ENCODE measurements at regions not wholly inside any gene's neighbourhood (a gene's known extent, or its start where the extent isn't known, plus 50 kb on each side); places are given as distances from the start of the nearest gene placed in this dataset.

DNA sequence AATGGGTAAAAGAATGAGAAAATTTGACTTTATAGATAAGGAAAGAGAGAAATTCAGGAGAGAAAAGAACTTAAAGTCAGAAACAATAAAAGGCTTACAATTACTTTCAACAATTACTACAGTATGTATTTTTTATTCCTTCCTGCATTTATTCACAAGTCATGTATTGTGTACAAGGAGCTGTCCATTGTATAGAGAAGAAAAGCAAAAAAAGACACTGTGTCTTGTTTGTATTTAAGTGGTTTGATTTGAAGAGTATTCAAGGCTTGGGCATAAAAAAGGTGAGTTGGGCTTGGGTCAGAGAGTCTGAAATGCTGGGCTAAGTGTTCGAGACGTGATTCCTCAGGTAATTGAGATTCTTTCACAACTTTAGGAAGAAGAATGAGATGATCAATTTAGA, 394.2 kb upstream of the ROBO2 start:
- no peak for FAIRE-seq

- no peak for FAIRE-seq
Measured at GRCh38 chr3:76646921-76647562, 392.9 kb upstream of the ROBO2 start.

DNA sequence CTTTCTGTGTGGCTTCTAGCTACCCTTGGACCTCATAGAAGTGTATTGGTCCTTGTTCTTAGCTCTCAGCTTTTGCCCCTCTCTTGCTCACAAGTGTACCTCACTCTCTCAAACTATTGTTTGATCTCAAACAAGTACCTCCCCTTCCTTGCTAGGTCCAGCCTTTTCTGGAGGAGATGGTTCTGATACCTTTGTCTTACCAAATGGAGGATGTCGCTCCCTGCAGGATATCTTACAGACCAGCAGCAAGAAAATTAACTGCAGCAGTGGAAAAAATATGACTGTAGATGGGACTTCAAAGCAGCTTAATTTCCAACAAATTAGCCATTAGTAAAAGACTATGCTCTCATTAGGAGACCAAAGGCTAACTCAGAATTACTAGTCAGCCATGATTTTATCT, 388.1 kb upstream of the ROBO2 start:
- FAIRE-seq: no peak

GRCh38 chr3:76652524-76652923, 387.4 kb upstream of the ROBO2 start:
- no peak for FAIRE-seq

DNA sequence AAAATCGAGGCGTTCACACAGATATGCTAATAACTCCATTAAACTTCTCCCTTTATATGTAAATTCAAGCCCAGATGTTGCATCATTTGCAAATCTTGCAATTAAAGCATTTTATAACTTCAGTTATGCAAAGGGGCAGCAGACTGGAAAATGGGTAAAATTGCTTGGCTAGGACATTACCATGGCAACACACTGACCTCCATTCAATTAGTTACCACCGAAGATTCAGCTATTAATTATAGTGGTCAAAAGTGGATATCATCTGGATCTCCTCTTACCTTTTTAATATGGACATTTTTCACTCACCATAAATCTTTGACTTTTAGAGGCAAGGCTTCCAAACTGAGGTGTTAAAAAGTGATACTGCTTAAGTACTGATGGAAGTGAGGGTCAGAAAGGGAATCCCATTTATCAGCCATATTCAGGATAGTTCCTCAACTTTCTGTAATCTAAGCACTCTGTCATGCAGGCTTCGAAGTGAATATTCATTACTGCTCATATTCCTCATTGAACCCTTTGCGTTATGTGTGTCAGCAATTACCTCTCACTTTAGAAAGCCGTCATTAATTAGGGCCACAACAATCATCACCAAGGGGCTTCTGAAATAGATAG, 386.2 kb upstream of the ROBO2 start:
- FAIRE-seq: no peak

DNA sequence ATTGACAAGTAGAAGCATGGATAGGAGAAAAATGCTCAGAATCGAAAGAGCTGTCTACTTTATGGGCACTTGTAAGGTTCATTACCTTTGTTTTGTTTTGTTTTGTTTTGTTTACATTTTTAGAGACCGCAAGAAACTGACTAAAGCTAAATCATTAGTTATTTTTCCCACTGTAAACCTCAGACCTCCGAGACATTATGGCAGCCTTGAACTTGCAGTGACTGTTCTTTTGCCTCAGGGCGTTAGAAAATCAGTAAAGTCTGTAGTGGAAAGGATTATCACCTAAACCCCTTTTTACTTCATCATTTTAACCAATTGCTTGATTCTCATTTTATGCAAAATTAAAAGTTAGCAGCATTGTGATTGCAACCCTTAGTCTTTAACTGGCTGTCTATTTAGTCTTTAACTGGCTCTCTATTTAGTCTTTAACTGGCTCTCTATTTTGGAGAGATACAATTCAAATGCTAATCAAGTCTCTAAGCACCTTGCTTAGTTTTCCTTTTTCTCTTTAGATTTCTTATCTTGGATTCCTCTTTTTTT, 383.3 kb upstream of the ROBO2 start:
- no peak for FAIRE-seq

DNA sequence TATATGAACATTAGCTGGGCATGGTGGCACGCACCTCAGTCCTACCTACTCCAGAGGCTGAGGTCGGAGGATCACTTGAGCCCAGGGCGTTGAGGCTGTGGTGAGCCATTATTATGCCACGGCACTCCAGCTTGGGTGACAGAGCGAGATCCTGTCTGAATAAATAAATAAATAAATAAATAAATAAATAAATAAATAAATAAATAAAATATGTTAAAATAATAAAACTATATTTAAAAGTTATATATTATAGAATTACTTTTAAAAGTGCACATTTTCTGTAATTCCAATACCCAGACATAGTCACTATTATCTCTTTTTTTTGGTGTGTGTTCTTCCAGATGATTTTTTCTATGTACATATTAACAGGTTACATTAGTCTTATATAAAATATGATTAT, 382.0 kb upstream of the ROBO2 start:
- FAIRE-seq: no peak

DNA sequence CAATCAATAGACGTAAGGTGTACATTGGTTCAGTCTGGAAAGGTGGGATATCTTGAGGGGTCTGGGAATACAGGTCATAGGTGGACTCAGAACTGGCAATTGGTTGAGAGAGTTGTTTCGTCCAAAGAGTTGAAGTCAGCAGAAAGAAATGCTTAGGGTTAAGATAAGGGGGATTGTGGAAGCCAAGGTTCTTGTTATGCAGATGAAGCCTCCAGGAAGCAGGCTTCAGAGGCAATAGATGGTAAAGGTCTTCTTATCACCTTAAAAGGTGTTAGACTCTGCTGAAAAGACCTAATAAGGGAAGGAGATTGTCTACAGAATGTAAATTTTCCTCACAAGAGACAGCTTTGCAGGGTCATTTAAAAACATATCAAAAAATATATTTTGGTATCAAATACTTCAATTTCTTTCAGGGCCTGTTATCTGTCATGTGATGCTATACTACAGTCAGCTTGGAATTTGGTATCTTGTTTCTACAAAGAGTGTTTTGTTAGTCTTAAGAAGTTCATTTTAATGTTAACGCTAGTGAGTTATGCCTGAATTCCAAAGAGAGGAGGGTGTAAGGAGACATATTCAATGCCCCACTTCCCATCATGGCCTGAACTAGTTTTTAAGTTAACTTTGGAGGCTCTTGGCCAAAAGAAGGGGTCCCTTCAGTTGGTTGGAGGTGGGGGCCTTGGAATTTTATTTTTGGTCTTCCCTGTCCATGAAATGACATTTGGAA, 378.2 kb upstream of the ROBO2 start:
- FAIRE-seq: no peak

DNA sequence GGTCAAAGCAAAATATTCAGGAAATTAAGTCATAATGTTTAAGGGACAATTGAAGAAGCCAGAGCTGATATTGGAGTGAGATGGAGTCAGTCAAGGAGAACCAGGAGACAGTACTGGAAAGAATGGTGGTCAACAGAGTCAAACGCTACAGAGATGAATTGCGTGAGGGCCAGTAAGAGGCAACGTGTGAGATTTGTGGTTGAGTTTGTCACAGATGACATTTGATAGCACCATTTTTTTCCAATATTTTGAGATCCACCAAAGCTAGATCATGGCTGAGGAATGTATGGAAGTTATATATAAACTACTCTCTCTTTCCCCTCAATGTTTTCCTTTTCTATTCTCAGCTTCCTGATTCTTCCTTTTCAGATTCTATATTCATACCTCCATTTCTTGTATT, 375.1 kb upstream of the ROBO2 start:
- no peak for FAIRE-seq

GRCh38 chr3:76668653-76669052, 371.2 kb upstream of the ROBO2 start:
- FAIRE-seq: no peak

DNA sequence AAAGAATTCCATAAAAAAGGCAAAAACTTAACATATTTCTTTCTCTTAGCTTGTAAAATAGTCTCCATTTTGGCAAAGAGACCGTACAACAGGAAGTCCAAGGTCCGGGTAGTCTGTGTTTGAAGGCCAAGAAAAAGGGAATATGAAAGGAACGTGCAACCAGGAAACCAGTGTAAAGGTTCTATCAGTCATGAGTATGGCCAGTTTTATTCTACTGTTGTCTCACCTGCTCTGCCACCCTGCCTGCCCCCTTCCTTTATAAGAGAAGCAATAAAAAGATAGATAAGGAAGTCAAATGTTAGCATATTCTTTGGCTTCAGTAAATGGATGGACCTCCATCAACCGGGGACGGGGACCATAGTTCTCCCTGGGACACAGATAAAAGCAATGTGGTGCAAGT, 370.6 kb upstream of the ROBO2 start:
- FAIRE-seq: no peak

DNA sequence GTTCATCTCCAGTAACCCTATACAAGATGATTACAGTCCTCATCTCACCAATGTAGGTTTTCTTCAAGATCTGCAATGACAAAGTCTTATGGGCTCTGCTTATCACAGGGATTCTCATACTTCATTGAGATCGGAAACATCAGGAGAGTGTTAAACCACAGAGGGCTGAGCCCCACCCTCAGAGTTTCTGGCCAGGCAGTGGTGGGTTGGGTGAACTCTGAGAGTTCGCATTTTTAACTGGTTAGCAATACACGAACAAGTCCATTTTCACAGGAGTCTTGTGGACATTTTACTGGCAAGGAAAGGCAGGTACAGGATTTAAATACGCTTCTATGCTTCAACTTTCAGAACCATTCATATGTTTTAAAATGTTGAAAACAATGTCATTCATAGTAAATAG, 366.7 kb upstream of the ROBO2 start:
- no peak for FAIRE-seq

GRCh38 chr3:76679541-76679940, 360.4 kb upstream of the ROBO2 start:
- FAIRE-seq: no peak

DNA sequence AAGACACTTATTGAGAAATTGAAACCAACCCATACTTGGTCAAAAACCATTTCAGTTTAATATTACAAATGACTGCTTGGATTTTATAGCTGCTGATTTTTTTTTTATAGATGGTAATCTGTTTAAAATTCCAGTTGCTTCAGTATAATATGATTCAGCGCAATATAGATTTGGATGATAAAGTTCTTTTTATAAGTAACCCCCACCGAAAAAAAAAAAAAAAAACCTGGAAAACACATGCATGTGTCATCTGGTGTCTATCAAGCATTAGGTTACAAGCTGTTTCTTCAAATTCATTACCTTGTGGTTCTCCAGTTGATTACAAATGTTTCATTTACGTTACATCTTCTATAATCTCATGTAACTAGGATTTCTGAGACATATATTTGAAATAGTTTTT, 356.6 kb upstream of the ROBO2 start:
- no peak for FAIRE-seq

DNA sequence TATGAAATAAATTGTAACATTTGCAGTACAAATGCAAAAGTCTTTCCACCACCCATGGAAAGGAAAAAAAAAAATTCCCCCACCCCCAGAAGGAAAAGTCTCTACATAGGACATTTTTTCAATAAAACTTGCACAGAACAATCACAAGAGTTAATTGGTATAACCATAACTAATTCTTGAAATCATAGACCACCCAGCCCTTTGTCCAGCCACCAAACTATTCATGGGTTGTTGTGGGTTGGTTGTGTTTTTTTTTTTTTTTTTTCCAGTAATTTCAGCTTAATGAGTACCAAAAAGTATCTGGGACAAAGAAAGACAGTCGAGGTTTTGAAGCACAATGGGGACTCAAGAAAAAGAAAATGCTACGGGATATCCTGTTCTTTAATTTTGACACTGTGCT, 355.0 kb upstream of the ROBO2 start:
- FAIRE-seq: no peak

GRCh38 chr3:76685858-76686257, 354.0 kb upstream of the ROBO2 start:
- no peak for FAIRE-seq

DNA sequence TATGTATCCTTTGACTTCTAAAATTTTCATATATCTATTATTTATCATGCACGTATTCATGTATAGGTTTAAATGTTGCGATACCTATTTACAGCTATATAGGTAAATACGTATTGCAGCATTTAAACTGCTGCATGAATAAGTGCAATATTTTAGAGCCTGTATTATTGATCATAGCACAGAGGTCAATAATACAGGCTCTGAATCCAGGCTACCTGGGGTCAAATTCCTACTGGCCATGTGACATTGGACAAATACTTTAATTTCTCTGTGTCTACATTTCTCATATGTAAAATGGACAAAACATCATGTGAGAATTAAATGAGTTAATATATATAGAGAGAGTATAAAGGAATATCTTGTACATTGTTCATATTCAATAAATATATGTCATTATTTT, 352.9 kb upstream of the ROBO2 start:
- FAIRE-seq: no peak

GRCh38 chr3:76694063-76694462, 345.8 kb upstream of the ROBO2 start:
- no peak for FAIRE-seq

- FAIRE-seq: no peak
Measured at GRCh38 chr3:76698136-76698706, 341.7 kb upstream of the ROBO2 start.

GRCh38 chr3:76699846-76700245, 340.1 kb upstream of the ROBO2 start:
- FAIRE-seq: no peak

DNA sequence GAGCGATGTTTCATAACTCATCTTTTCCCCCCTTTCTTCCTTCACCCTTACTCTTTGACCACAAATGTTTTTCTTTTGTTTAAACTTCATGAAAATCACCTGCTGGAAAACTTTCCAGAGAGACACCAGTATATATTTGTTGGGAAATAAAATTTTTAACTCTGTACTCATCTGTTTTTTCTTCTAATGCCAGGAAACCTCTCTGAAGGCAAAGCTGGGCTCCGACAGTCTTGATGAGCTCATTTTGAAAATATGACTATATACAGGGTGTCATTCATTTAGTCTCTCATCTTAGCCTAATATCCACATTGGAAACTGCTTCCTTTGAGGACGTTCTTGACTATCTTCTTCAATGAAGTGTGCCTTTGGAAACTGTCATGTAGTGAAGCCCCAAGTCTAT, 339.6 kb upstream of the ROBO2 start:
- FAIRE-seq: no peak

- no peak for FAIRE-seq
Measured at GRCh38 chr3:76702676-76703075, 337.2 kb upstream of the ROBO2 start.

DNA sequence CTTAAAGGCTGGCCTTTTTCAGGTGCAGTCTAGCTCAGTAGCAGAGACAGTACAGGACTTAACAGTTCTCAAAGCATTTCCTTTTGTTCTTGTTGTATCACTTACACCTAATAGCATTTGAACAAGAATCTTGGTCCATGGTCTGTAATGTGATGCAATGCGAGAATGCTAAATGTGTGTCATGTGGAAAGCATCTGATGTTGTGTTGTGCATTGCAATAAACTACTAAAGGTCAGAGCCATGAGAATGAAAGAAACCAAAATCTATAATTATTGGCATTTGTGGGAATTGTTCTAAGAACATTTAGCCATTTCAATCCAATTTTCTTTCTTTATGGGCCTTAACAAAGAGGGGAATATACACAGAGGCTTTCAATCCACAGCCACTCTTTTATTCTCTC, 324.5 kb upstream of the ROBO2 start:
- FAIRE-seq: no peak

- no peak for FAIRE-seq
Measured at GRCh38 chr3:76723366-76723765, 316.5 kb upstream of the ROBO2 start.
